DOHH2 (cell line): ENCODE measurements at regions not wholly inside any gene's neighbourhood (a gene's known extent, or its start where the extent isn't known, plus 50 kb on each side); places are given as distances from the start of the nearest gene placed in this dataset.

Experiments used
- CTCF ChIP-seq: fragments of 200-600 bp; sonication (generic); IDR thresholded peaks from one replicate; pipeline ENCODE4 v1.5.1; 2014; ENCODE audit warnings: antibody characterized with exemption, mild to moderate bottlenecking, low read depth, low read length; ENCODE audit not compliant: poor library complexity, severe bottlenecking
- EZH2phosphoT487 ChIP-seq: fragments of 200-600 bp; sonication (generic); IDR thresholded peaks from 2 replicates; pipeline ENCODE4 v1.6.1; 2017; ENCODE audit warnings: borderline replicate concordance, mild to moderate bottlenecking, antibody characterized with exemption, low read length, moderate library complexity, mixed read lengths

GRCh38 chrX:36804066-36804465 lies 204.1 kb upstream of the FAM47C start:
- TF ChIP-seq CTCF (no peak), EZH2phosphoT487 (no peak)
